OCI-LY1 (cell line): ENCODE measurements at regions not wholly inside any gene's neighbourhood (a gene's known extent, or its start where the extent isn't known, plus 50 kb on each side); places are given as distances from the start of the nearest gene placed in this dataset.
A peak's percentile ranks its signal among the peaks of the same experiment; 100 is the strongest.

Experiments used
- H2AFZ ChIP-seq: fragments of 200-600 bp; sonication (generic), shearing (Covaris generic); 2 replicates; pipeline ENCODE4 v1.6.0; 2014; ENCODE audit warnings: antibody characterized with exemption, mild to moderate bottlenecking, low read length
- H3F3A ChIP-seq: fragments of 200-600 bp; sonication (generic), shearing (Covaris generic); 2 replicates; pipeline ENCODE4 v1.6.0; 2014; ENCODE audit warnings: mild to moderate bottlenecking, antibody characterized with exemption, low read length, moderate library complexity; ENCODE audit not compliant: insufficient read depth
- H3K27ac ChIP-seq: fragments of 200-600 bp; sonication (generic); 2 replicates; pipeline ENCODE4 v1.5.1; 2014; ENCODE audit warnings: low read length, mixed run types, mild to moderate bottlenecking, low read depth; ENCODE audit not compliant: poor library complexity, severe bottlenecking
- H3K27me3 ChIP-seq: fragments of 200-600 bp; sonication (generic); 2 replicates; pipeline ENCODE4 v1.6.0; 2014; ENCODE audit warnings: antibody characterized with exemption, mild to moderate bottlenecking, low read length, moderate library complexity; ENCODE audit not compliant: insufficient read depth
- H3K36me3 ChIP-seq: fragments of 200-600 bp; sonication (generic); 2 replicates; pipeline ENCODE4 v1.6.1; 2014; ENCODE audit warnings: mild to moderate bottlenecking, antibody characterized with exemption, low read length, moderate library complexity, mixed read lengths; ENCODE audit not compliant: insufficient read depth
- H3K4me1 ChIP-seq: fragments of 200-600 bp; sonication (generic); 2 replicates; pipeline ENCODE4 v1.5.1; 2014; ENCODE audit warnings: mild to moderate bottlenecking, low read length, moderate library complexity; ENCODE audit not compliant: insufficient read depth, severe bottlenecking
- H3K4me2 ChIP-seq: fragments of 200-600 bp; sonication (generic), shearing (Covaris generic); 2 replicates; pipeline ENCODE4 v1.6.1; 2014; ENCODE audit warnings: low read length
- H3K4me3 ChIP-seq: fragments of 200-600 bp; sonication (generic); 2 replicates; pipeline ENCODE4 v1.5.1; 2014; ENCODE audit warnings: low read length, low read depth, mild to moderate bottlenecking, mixed read lengths; ENCODE audit not compliant: poor library complexity, severe bottlenecking
- H3K79me2 ChIP-seq: fragments of 200-600 bp; shearing (Covaris generic); 2 replicates; pipeline ENCODE4 v1.6.1; 2016; ENCODE audit warnings: mixed run types, low read length, mixed read lengths; ENCODE audit not compliant: insufficient read depth
- H3K9ac ChIP-seq: fragments of 200-600 bp; sonication (generic), shearing (Covaris generic); 2 replicates; pipeline ENCODE4 v1.6.1; 2014; ENCODE audit warnings: mild to moderate bottlenecking, low read length, mixed read lengths
- H3K9me2 ChIP-seq: fragments of 200-600 bp; sonication (generic), shearing (Covaris generic); 2 replicates; pipeline ENCODE4 v1.6.1; 2014; ENCODE audit warnings: low read depth, mild to moderate bottlenecking, low read length, mixed read lengths
- H3K9me3 ChIP-seq: fragments of 200-600 bp; shearing (Covaris generic); 2 replicates; pipeline ENCODE4 v1.6.1; 2014; ENCODE audit warnings: low read length, mixed read lengths
- H4K20me1 ChIP-seq: fragments of 200-600 bp; sonication (generic), shearing (Covaris generic); 2 replicates; pipeline ENCODE4 v1.6.0; 2016; ENCODE audit warnings: mild to moderate bottlenecking, low read length; ENCODE audit not compliant: insufficient read depth
- EZH2 ChIP-seq: fragments of 200-600 bp; sonication (generic), shearing (Covaris generic); IDR thresholded peaks from 2 replicates; pipeline ENCODE4 v1.8.0; 2017; ENCODE audit warnings: borderline replicate concordance, mixed run types, mild to moderate bottlenecking, antibody characterized with exemption, low read length, moderate library complexity, mixed read lengths
- TF ChIP-seq, protein P1 (sequence below): fragments of 200-600 bp; sonication (generic), shearing (Covaris generic); IDR thresholded peaks from 2 replicates; pipeline ENCODE4 v1.5.1; 2017; ENCODE audit warnings: mild to moderate bottlenecking, antibody characterized with exemption, low read length, moderate library complexity, mixed read lengths

DNA sequence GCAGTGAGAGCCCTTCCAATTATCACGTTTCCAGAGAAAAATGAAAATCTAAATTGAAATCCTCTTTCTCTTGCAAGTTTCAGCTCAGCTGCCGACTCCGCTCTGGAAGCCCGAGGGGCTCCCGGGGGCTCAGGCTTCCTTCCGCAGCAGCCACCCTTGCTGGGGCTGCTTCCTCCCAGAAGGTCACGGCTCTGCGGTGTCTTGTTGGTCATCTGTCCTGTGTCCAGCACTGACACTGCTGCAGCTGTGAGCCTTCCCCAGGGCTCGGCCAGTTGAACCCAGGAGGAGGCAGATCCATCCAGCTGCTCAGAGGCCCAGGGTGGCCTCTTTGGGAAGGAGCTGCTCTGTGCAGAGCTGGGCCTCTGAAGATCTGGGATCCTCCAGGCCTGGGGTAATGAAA is 1337.2 kb downstream of the TBC1D22A start:
- Histone ChIP-seq H3K79me2 (no peaks in the 10 kb centered on the region), H3K9ac (peak overlapping the region; percentile 79), H3K4me1 (peaks cover 88% of the 10 kb centered on the region), H3K27ac (peak overlapping the region; percentile 99), H4K20me1 (no peaks in the 10 kb centered on the region), H3K4me3 (peak overlapping the region; percentile 38), H3K36me3 (no peaks in the 10 kb centered on the region), H2AFZ (no peak overlapping the region), H3K9me3 (0 out of 2 replicates have a peak, but pooled peaks cover 2% of the 10 kb centered on the region), H3F3A (peaks cover 4% of the 10 kb centered on the region; the same call in 1 of the 2 replicates), H3K27me3 (no peaks in the 10 kb centered on the region), H3K9me2 (no peaks in the 10 kb centered on the region), H3K4me2 (peak overlapping the region; percentile 59)
- TF ChIP-seq, protein P1, sequence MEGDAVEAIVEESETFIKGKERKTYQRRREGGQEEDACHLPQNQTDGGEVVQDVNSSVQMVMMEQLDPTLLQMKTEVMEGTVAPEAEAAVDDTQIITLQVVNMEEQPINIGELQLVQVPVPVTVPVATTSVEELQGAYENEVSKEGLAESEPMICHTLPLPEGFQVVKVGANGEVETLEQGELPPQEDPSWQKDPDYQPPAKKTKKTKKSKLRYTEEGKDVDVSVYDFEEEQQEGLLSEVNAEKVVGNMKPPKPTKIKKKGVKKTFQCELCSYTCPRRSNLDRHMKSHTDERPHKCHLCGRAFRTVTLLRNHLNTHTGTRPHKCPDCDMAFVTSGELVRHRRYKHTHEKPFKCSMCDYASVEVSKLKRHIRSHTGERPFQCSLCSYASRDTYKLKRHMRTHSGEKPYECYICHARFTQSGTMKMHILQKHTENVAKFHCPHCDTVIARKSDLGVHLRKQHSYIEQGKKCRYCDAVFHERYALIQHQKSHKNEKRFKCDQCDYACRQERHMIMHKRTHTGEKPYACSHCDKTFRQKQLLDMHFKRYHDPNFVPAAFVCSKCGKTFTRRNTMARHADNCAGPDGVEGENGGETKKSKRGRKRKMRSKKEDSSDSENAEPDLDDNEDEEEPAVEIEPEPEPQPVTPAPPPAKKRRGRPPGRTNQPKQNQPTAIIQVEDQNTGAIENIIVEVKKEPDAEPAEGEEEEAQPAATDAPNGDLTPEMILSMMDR = no peak
- TF ChIP-seq EZH2 = no peak

DNA sequence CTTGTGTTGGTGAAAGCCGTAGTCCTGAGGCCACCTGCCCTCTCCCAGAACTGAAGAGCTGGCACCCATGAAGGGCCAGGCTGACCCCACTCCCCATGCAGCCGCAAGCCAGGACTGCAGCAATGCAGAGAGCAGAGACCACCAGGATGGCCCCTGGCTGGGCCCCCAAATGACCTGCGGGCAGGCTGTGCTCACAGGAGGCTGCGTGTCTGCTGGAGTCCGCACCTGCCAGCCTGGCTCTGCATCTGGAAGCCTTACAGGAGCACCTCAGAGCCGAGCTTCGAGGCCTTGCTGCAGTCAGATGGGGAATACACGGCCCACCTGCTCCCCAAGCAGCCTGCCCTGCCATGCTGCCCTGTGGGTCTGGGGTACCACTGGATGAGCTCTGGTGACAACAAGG is 1336.8 kb downstream of the TBC1D22A start:
- TF ChIP-seq EZH2 = no peak
- TF ChIP-seq, protein P1 = no peak
- Histone ChIP-seq H3K36me3 (no peaks in the 10 kb centered on the region), H3K4me2 (peak overlapping the region; percentile 59), H3K27me3 (no peaks in the 10 kb centered on the region), H2AFZ (no peak overlapping the region), H3F3A (peaks cover 4% of the 10 kb centered on the region; the same call in 1 of the 2 replicates), H3K79me2 (no peaks in the 10 kb centered on the region), H3K9ac (peak overlapping the region; percentile 79), H4K20me1 (no peaks in the 10 kb centered on the region), H3K9me2 (no peaks in the 10 kb centered on the region), H3K9me3 (0 out of 2 replicates have a peak, but pooled peaks cover 2% of the 10 kb centered on the region), H3K27ac (peak overlapping the region; percentile 99), H3K4me3 (peak overlapping the region; percentile 38), H3K4me1 (peaks cover 85% of the 10 kb centered on the region)

DNA sequence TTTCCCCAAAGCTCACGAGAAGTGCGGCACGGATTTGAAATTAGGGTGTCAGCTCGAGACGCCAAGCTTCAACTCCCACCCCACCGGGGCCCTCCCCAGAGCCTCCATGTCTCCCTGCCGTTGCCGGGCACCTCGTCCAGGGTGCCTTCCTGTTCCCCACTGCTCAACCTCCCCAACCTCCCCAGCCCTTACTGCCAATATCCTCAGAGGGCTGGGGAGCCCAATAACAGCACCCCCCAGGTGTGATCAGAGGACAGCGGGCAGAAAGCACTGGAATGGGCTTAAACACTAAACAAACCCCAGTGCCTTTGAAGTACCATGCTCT is 1336.4 kb downstream of the TBC1D22A start:
- H3K36me3 ChIP-seq = no peaks in the 10 kb centered on the region
- peak overlapping the region; percentile 59 for H3K4me2 ChIP-seq
- H3K4me3 ChIP-seq = peak overlapping the region; percentile 38
- 0 out of 2 replicates have a peak, but pooled peaks cover 2% of the 10 kb centered on the region for H3K9me3 ChIP-seq
- no peak overlapping the region for H2AFZ ChIP-seq
- no peaks in the 10 kb centered on the region for H3K79me2 ChIP-seq
- no peak for TF ChIP-seq EZH2
- TF ChIP-seq, protein P1 = no peak
- no peaks in the 10 kb centered on the region for H4K20me1 ChIP-seq
- peak overlapping the region; percentile 99 for H3K27ac ChIP-seq
- peaks cover 4% of the 10 kb centered on the region; the same call in 1 of the 2 replicates for H3F3A ChIP-seq
- H3K27me3 ChIP-seq = no peaks in the 10 kb centered on the region
- H3K4me1 ChIP-seq = peaks cover 85% of the 10 kb centered on the region
- H3K9me2 ChIP-seq = no peaks in the 10 kb centered on the region
- peak overlapping the region; percentile 79 for H3K9ac ChIP-seq
